ENCODE measurements at regions not wholly inside any gene's neighbourhood (a gene's known extent, or its start where the extent isn't known, plus 50 kb on each side); places are given as distances from the start of the nearest gene placed in this dataset.

DNA sequence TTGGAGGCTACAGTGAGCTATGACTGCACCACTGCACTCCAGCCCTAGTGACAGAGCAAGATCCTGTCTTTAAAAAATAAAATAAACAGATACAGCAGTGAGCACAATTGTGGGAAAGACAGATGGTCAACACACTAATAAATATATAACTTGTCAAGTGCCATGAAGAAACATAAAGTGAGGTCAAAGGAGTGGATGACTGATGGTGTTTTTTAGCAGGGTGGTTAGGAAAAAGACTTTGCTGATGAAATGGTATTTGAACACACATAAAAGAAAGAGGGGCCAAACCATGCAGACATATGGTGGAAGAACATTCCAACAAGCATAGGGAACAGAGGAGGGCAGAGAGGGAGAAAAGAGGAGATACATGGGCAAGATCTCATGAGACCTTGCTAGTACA, 392.7 kb upstream of the AUTS2 start (continued):
- TF ChIP-seq, protein P1, sequence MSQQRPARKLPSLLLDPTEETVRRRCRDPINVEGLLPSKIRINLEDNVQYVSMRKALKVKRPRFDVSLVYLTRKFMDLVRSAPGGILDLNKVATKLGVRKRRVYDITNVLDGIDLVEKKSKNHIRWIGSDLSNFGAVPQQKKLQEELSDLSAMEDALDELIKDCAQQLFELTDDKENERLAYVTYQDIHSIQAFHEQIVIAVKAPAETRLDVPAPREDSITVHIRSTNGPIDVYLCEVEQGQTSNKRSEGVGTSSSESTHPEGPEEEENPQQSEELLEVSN (IDR thresholded peaks at IDR 0.05), result no peak

Data from H1 (cell line).